ENCODE measurements at regions not wholly inside any gene's neighbourhood (a gene's known extent, or its start where the extent isn't known, plus 50 kb on each side); places are given as distances from the start of the nearest gene placed in this dataset.
"Not testable (repeated sequence)": the region's sequence is repeated elsewhere in the genome, so short reads cannot be mapped to it uniquely, and the experiment has no call there.

DNA sequence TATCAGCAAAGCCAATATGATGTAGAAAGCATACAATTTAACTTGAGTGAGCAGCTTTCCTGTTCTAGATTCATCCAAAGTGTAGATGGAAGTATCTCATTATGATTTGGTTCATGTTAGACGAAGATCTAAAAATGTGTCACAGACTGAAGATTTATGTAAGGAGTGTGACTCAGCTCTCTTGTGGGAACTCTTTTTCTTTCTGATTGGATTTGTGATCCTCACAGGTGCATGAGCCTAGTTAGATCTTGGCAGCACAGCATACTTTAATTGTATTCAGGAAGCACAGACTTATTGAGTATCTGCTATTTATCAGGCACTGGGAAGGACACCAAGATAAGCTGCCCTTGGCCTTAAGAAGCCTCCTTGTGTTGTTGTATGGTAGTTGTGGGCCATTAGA lies 147.1 kb downstream of the C11orf91 start:
- DNase-seq: no peak

DNA sequence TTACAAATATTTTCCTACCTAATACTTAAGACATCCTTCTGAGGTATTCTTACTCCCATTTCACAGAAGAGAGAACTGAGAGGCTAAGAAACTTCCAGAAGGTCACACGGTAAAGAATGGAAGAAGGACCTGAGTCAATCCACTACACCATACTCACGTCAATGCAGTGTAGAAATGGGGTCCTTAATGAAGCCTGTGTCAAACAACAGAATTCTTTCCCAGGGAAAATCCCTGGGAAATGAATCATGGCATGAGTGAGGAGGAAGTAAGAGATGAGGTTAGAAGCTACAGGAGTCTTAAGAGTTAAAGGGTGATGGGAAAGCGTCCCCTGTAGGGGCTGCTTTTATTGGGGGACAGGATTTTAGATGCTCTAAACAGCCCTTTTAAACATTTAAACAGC lies 147.9 kb downstream of the C11orf91 start:
- no peak for DNase-seq

DNA sequence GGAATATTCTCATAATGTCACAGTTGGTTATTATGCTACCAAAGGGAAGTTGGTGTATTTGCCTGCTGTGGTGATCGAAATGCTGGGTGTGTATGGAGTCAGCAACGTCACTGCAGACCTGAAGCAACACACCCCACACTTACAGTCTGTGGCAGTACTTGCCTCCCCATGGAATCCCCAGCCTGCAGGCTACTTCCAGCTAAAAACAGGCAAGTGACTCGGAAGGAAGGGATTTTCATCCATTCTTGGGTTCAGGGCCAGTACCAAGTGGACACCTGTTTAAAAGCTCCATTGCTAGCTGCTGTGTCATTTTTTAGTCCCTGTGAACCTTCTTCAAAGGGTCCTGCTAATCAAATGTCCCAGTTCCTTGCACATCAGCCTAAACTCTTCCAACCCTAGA lies 149.6 kb downstream of the C11orf91 start:
- no peak for DNase-seq

DNA sequence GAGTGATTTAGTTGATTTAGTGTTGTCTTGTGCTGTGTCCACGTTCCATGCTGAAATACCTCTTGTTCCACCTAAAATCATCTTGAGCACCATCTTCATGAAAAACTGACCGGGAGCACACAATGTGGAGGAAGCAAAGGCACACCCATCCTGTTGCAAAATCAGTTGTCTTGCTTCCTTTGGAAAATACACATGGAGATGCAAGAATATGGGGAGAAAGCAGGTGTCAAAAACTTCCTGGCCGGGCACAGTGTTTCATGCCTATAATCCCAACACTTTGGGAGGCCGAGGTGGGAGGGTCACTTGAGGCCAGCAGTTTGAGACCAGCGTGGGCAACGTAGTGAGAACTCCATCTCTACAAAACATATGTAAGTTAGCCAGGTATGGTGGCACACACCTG lies 151.1 kb downstream of the C11orf91 start:
- no peak for DNase-seq

DNA sequence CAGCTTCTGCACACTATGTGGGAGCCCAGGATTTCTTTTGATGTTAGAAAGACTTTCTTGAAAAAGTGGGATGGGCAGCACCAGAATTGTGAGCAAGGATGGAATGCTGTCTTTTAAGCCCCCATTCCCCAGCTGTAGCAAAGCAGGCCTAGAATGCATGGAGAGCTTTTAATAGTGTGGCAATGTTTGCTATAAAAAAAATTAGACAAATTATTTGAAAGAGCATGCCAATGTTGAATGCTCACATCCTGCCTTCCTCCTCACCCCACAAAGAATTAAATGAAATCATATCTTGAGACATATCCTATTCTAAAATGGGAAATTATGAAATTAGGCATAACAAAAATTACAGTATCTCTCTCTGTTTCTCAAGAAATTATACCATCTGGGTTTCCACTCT lies 154.7 kb downstream of the C11orf91 start:
- DNase-seq: no peak

DNA sequence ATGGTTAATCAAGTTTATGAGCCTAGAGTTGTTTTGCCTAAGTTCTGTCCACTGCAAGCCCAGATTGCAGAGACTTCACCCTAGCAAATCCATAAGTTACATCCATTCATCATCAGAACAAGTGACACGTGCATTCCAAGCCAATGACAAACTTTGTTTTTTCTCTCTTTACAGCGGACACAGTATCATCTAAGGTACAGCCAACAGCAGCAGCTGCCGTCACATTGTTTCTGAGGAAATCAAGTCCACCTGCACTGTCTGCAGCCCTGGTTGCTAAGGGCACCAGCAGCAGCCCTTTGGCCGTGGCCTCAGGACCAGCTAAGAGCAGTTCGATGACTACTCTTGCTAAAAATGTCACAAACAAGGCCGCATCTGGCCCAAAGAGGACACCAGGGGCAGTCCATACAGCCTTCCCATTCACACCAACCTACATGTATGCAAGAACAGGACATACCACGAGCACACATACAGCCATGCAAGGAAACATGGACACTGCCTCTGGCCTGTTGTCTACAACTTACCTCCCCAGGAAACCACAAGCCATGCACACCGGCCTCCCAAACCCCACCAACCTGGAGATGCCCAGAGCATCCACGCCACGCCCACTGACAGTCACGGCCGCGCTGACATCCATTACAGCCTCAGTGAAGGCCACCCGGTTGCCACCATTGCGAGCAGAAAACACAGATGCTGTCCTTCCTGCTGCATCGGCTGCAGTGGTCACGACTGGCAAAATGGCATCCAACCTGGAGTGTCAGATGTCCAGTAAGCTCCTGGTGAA lies 155.8 kb downstream of the C11orf91 start:
- no peak for DNase-seq

DNA sequence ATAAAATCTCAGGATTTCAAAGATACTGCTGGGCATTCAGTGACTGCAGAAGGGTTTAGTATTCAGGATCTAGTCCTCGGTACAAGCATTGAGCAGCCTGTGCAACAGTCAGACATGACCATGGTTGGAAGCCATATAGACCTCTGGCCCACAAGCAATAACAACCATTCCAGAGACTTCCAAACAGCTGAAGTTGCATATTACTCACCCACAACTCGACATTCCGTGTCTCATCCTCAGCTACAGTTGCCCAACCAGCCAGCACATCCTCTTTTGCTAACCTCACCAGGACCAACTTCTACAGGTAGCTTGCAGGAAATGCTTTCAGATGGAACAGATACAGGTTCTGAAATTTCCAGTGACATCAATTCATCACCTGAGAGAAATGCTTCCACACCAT lies 156.8 kb downstream of the C11orf91 start:
- no peak for DNase-seq

DNA sequence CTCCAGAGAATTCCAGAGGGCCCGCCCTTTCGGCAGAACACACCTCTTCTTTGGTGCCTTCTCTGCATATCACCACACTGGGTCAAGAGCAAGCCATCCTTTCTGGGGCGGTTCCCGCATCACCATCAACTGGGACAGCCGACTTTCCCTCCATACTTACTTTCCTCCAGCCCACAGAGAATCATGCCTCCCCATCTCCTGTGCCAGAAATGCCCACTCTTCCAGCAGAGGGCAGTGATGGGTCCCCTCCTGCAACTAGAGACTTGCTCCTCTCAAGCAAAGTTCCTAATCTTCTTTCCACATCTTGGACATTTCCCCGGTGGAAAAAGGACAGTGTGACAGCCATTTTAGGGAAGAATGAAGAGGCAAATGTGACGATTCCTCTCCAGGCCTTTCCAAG lies 157.7 kb downstream of the C11orf91 start:
- peak; percentile 30 for DNase-seq

DNA sequence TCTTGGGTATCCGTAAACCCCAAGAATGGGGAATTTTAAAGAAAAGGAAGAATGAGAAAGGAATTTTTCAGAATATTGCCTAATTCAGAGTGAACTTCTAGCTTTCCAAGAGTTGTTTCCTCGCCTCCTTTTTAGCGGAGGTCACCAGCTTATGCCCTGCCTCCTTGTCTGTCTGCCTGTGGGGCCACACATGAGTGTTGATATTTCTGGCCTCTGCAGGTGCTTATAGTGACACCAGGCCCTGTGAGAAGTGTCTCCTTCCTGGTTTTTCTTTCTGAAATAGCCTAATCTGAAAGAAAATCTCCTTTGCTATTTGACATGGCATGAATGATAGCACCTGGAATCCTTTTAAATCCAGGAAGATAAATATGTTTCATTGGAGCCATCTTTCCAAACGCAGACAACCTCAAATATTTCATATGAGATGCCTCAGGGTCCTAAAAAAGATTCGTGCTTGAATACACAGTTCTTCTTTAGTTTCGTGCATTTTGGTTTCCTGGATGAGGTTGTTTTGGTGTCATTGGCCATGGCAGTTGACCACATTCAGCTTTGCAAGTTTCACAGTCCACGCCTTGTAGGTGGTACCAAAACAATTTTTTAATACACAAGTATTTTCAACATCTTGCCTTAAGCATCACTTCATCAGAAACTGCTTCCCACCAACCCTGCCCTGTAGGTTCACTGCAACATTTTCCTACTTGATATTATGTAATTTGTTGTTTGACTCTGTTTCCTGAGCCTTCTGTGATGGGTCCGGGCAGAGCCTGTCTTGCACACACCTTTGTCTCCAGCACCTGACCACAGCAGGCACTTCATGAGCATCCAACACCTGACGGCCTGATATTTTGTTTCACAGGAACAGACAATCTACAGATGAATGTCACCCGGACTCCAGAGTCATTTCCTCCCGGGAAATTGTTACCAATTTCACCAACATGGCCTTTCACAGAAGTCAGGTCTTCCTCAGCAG lies 159.4 kb downstream of the C11orf91 start:
- DNase-seq: no peak

DNA sequence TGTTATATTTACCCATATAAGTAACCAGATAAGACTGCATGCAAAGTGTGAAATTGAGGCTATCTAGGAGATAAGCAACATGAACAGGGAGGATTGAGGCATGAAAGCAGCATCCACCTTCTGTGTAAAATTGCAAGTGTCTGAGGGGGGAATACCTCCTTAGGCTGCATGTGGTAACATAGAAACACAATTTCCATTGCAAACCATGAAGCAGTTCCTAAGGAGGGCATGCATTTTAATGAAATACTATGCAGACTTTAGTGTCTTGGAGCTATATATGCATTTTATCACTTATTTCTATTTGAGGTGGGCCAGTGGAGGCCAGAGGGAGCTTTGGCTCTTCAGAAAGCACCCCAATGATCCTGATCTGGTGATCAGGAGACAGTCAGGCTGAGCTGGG lies 160.2 kb downstream of the C11orf91 start:
- DNase-seq: no peak

DNA sequence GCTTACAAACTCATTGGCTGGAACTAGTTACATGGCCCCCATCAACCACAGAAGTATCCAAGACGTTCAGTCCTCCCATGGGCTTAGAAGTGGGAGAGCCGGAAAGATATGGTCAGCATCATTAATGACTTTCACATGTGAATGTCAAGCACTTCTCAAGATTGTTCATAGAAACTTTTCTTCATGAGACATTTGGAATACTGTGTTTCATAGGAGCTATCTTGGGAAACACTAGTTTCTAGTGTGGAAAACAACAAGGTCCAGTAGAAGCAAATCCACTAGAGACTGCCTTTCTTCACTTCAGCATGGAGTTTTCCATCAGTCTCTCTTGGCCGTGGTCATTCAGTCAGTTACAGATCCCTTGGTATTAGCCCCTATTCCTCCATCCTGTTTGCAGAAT lies 160.9 kb downstream of the C11orf91 start:
- no peak for DNase-seq

DNA sequence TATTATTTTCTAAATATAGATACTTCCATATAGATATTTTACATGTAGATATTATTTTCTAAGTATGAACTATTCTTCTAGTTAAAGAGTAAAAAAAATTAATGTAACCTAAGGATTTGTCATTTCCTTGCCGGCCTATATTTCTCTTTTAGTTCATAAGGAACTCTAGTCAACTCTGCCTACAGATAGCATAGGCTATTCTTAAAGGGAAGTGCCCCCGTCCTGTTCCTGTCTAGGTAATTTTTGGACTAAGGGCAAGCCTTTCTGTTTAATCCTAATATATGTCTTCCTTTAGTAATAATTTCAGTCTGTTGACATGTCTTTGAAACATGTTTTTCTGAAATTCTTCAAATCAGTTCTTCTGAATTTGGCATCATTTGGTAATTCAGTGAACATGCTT lies 161.9 kb downstream of the C11orf91 start:
- DNase-seq: no peak

DNA sequence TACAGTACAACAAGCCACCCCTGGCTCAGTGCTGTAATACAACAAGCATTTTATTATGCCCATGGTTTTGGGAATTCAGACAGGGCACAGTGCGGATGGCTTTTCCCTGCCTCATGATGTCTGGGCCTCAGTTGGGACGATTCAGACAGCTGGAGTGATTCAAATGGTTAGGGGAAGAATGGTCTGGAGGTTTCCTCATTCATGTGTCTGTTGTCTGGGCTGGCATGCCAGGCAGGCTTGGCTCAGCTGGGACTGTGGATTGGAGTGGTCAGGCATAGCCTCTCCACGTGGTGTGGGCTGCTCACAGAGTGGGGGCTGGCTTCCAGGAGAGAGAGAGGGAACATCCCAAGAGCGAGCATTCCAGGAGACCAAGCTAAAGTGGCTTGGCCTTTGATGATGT lies 164.4 kb downstream of the C11orf91 start:
- DNase-seq: no peak

DNA sequence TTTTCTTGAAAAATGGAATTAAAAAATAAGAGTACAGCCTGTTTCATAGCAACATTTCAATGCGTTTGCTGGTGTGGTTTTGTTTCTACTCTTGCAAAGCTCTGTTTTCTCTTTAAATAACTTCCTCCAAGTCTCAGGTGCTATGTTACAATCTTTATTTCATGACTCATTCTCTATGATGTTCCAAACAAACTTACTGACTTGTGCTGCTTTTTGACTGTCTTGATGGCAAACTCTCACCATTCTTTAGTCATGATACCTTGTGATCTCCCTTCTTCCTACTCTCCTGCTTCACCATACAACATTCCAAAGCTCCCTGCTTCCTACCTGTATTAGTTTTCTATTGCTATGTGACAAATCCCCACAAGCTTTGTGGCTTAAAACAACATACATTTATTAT lies 166.1 kb downstream of the C11orf91 start:
- DNase-seq: no peak

DNA sequence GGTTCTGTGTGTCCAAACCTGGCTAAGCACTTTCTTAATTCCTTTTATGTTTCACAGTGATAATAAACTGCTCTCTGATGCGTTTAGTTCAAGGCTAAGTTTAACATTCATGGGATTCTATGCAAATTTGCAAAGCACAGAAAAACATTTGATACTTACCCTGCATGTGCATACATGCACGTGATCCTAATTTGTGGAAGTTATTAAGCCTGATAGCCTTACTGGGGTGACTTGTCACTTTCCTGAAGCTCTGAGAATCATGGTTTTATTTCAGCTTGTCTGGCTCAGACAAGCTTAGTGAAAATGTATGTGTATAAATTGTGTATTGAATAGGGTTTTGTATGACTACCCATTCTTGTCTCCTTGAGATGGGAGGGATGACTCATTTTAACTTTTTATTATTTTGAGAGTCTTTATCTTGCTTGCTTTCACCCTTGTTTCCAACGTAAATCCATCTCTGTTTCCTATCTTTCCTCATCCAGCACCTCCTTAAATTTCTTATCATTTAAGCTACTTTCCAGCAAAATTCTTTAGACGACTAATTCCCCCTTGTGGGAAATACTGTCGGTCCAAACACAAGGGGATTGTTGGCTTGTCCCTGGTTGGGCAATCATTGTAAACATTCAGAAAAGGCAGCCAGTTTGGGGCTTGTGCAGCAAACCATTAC lies 167.1 kb downstream of the C11orf91 start:
- DNase-seq: no peak

DNA sequence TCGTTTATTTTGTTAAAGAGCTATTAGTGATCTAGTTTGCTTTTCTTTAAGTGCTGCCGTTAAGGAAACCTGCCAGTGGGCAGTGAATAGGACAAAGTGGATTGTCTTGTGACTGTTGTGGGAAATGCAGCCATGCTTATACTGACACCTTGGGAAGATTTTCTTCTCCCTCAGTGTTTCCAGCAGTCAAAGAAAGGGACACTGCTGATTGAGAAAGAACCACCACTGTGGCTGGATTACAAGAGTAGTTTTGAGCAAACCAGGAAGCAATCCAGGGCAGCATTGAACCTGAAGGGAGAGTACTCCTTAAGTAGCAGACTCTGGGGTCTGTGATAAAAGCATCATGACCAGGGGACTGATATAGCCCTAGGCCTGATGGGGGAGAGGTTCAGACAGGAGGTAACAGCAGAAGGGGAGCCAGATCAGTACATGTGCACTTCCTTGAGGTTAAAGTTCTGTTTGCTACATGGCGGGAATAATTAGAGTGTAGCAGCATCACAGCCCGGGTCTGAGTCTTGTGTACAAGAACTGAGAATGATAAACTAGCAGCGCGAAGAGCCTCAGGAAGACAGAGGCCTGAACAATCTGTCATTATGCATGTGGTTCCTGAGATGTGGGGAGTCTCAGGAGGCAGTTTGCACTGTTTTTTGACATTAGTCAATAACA lies 167.8 kb downstream of the C11orf91 start:
- no peak for DNase-seq

DNA sequence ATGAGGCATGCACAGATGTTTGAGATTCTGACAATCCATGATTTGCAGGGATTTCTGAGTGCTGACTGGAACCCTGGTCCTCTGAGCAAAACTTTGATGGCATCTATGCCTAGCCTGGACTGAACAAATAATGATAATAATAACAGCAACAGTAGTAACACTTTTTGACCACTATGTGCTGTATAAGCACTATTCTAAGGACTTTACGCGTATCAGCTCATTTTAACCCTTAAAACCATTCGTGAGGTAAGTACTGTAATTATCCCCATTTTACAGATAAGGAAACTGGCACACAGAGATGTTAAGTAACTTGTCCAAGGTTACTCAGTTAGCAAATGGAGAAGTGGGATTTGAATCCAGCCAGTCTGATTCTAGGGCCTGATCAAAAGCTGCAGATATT lies 168.4 kb downstream of the C11orf91 start:
- no peak for DNase-seq

DNA sequence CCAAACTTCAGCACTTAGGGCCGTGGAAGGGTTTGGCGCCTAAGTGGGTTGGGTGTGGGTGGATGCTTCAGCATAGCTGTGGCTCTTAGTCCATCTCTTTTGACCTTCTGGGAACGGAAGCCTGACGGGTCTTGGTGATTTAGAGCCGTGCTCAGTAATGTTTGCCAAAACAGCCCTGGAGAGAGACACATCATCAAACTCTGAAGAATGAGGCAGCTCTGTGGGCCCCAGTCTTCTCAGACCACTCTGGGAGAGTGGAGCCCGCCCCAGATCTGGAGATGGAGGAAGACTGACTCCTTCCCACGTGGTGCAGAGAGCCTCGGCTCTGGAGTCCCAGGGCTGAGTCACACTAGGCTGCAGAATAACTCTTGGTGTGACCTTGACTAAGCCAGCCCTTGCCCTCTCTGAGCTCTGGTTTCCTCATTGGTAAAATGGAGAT lies 168.9 kb downstream of the C11orf91 start:
- no peak for DNase-seq

DNA sequence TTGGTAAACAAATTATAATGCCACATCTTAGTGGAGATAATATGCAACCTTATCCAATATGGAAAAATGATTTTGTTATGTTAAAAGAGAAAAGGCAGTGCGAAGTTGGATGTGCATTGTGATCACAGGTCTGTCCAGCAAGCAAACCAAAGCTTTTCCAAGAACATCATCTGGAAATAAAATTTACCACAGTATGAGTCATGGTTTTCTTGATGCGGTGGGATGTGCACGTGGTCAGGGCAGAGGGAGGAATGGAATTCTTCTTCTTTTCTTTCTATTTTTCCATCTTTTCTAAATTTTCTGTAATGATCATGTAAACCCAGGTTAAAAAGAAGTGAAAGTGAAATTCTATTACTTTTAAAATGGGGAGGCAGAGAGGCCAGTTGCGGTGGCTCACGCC lies 169.8 kb downstream of the C11orf91 start:
- no peak for DNase-seq

DNA sequence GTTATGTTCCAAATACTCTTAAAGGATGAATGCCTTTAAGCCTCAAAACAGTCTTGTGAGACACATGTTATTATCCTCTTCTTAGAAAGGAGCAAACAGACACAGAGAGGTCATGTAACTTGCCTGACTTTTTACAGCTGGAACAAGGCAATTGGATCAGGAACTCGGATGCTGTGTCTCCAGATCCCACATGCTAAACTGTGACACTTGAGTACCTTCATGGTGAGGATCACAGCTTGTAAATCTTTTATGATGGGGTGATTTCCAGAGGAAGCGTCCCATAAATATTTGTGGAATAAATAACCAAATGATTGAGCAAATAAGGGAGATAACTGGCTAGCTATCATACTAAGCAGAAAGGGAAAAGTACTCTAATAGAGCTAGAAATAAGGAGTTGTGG lies 171.2 kb downstream of the C11orf91 start:
- no peak for DNase-seq

DNA sequence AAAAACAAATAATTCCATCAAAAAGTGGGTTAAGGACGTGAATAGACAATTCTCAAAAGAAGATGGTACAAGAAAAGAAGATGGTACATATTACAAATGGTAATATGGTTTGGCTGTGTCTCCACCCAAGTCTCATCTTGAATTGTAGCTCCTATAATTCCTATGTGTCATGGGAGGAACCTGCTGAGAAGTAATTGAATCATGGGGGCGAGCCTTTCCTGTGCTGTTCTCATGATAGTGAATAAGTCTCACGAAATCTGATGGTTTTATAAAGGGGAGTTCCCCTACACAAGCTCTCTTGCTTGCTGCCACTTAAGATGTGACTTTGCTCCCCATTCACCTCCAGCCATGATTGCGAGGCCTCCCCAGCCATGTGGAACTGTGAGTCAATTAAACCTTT lies 172.9 kb downstream of the C11orf91 start:
- DNase-seq: not testable (repeated sequence)

DNA sequence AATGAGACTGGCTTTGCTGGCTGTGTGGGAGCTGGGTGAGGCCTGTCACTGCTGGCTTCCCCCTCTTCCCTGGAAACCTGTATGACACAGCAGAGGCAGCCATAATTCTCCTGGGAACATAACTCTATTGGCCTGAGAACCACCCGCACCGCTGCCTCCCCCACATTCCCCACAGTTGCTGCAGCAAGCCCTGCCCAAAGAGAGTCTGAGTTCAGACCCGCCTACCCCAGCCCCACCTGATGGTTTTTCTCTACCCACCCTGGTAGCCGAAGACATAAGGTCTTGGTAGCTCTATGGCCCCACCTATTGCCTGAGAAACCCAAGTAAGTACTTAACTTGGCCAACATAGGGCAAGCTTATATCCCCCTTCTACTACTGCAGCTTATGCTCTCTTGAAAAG lies 174.8 kb downstream of the C11orf91 start:
- DNase-seq: no peak

DNA sequence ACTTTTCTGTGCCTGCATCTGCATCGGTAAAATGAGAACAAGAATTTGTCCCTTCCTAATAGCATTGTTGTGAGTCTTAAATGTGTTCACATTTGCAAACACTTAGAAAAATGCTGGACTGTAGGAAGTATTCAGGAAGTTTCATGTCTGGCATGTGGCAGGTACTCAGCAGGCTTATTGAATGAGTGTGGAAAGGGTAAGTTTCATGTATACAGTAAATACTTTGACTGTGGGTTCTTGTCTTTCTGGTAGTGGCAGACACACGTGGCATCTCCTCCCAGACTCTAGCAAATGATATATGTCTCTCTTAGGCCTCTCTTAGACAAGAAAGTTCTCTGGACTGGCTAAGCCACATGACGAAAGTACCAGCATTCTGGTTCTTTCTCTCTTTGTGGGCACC lies 179.2 kb downstream of the C11orf91 start:
- DNase-seq: no peak

All from CD4-positive, alpha-beta T cell treated with Interleukin-17A for 1 hour (primary cell).